OCI-LY7 (cell line): ENCODE measurements at regions not wholly inside any gene's neighbourhood (a gene's known extent, or its start where the extent isn't known, plus 50 kb on each side); places are given as distances from the start of the nearest gene placed in this dataset.

Experiments used
- BruUV-seq: library from RNA; stranded (reverse); fragments of 400-500 nt; replicated peaks from 2 replicates; lab custom pipeline; 2021; lab: Mats Ljungman, UMichigan
- CTCF ChIA-PET: fragments of 300-600 bp; sonication (Branson Sonifier 250); formaldehyde crosslinking; loops from one replicate; lab custom pipeline; 2022; ENCODE audit warnings: antibody characterized with exemption; ENCODE audit not compliant: unreplicated experiment; lab: Charles Lee
- POLR2A ChIA-PET: fragments of 300-600 bp; sonication (Branson Sonifier 250); formaldehyde crosslinking; loops from one replicate; lab custom pipeline; 2022; ENCODE audit warnings: antibody characterized with exemption; lab: Charles Lee
- DNase-seq: peaks from one replicate; pipeline ENCODE4 v3.0.0-alpha.2; 2015; ENCODE audit warnings: low spot score
- H2AFZ ChIP-seq: fragments of 200-600 bp; sonication (generic), shearing (Covaris generic); 2 replicates; pipeline ENCODE4 v1.6.1; 2014; ENCODE audit warnings: mild to moderate bottlenecking, antibody characterized with exemption, low read length, moderate library complexity
- H3K27ac ChIP-seq: fragments of 200-600 bp; sonication (generic); 2 replicates; pipeline ENCODE4 v1.5.1; 2014; ENCODE audit warnings: mixed run types, low read depth, mild to moderate bottlenecking, moderate library complexity, low read length, inconsistent platforms; ENCODE audit not compliant: poor library complexity, severe bottlenecking
- H3K36me3 ChIP-seq: fragments of 200-600 bp; sonication (generic); 2 replicates; pipeline ENCODE4 v1.6.1; 2014; ENCODE audit warnings: mild to moderate bottlenecking, antibody characterized with exemption, low read length, moderate library complexity, mixed read lengths; ENCODE audit not compliant: insufficient read depth
- H3K4me1 ChIP-seq: fragments of 200-600 bp; sonication (generic); 2 replicates; pipeline ENCODE4 v1.5.1; 2014; ENCODE audit warnings: mild to moderate bottlenecking, low read length; ENCODE audit not compliant: insufficient read depth, poor library complexity, severe bottlenecking
- H3K4me2 ChIP-seq: fragments of 200-600 bp; sonication (generic); 2 replicates; pipeline ENCODE4 v1.6.1; 2014; ENCODE audit warnings: mild to moderate bottlenecking, low read length
- H3K4me3 ChIP-seq: fragments of 200-600 bp; sonication (generic); 2 replicates; pipeline ENCODE4 v1.5.1; 2014; ENCODE audit warnings: mild to moderate bottlenecking, low read depth, low read length; ENCODE audit not compliant: poor library complexity, severe bottlenecking
- H3K79me2 ChIP-seq: fragments of 200-600 bp; sonication (generic); 2 replicates; pipeline ENCODE4 v1.6.1; 2016; ENCODE audit warnings: low read depth, mild to moderate bottlenecking, low read length, moderate library complexity, mixed read lengths; ENCODE audit not compliant: insufficient read depth
- H3K9me2 ChIP-seq: fragments of 200-600 bp; sonication (generic); 2 replicates; pipeline ENCODE4 v1.6.1; 2016; ENCODE audit warnings: mild to moderate bottlenecking, low read length, mixed read lengths; ENCODE audit not compliant: insufficient read depth
- H3K9me3 ChIP-seq: fragments of 200-600 bp; sonication (generic); 2 replicates; pipeline ENCODE4 v1.6.1; 2014; ENCODE audit warnings: mild to moderate bottlenecking, mixed run types, low read length, mixed read lengths
- H4K20me1 ChIP-seq: fragments of 200-600 bp; sonication (generic); 2 replicates; pipeline ENCODE4 v1.6.1; 2014; ENCODE audit warnings: mild to moderate bottlenecking, antibody characterized with exemption, low read length, moderate library complexity, mixed read lengths; ENCODE audit not compliant: insufficient read depth
- CTCF ChIP-seq: fragments of 200-600 bp; sonication (generic); conservative IDR thresholded peaks from 2 replicates; pipeline ENCODE4 v1.5.1; 2014; ENCODE audit warnings: mild to moderate bottlenecking, antibody characterized with exemption, low read length, moderate library complexity, mixed read lengths
- EZH2phosphoT487 ChIP-seq: fragments of 200-600 bp; sonication (generic); IDR thresholded peaks from 2 replicates; pipeline ENCODE4 v1.6.1; 2018; ENCODE audit warnings: low read depth, borderline replicate concordance, mild to moderate bottlenecking, mixed run types, antibody characterized with exemption, low read length, moderate library complexity, mixed read lengths
- intact Hi-C: fragments of 100-400 bp; cut with micrococcal nuclease; formaldehyde crosslinking; loops from one replicate; pipeline ENCODE4 v1.10.0; 2022; ENCODE audit not compliant: unreplicated experiment

- Histone ChIP-seq H3K4me3 (no peak overlapping the region), H4K20me1 (no peaks in the 10 kb centered on the region), H3K4me2 (no peak overlapping the region), H3K9me3 (no peaks in the 10 kb centered on the region), H3K79me2 (no peaks in the 10 kb centered on the region), H2AFZ (no peak overlapping the region), H3K27ac (no peak overlapping the region), H3K36me3 (no peaks in the 10 kb centered on the region), H3K9me2 (no peaks in the 10 kb centered on the region), H3K4me1 (no peaks in the 10 kb centered on the region)
- TF ChIP-seq CTCF (no peak), EZH2phosphoT487 (no peak)
- intact Hi-C loops: no loop called here
- BruUV-seq: no TSS peak
- ChIA-PET POLR2A (interaction anchor here (0.5 to 0.6 kb wide), 2 partner anchors 914 to 1817 kb away, joined by 4 to 5 read pairs; no protein-coding TSS in a partner anchor), CTCF (no interaction called here)
- no peak for DNase-seq
Observed at GRCh38 chr12:118734266-118734665, 247.1 kb upstream of the SRRM4 start.

GRCh38 chr12:118737985-118738540, 243.3 kb upstream of the SRRM4 start:
- BruUV-seq: no TSS peak
- intact Hi-C loops: no loop called here
- Histone ChIP-seq H3K4me3 (no peak overlapping the region), H4K20me1 (no peaks in the 10 kb centered on the region), H3K9me3 (no peaks in the 10 kb centered on the region), H3K9me2 (no peaks in the 10 kb centered on the region), H3K27ac (no peak overlapping the region), H3K36me3 (no peaks in the 10 kb centered on the region), H3K4me2 (no peak overlapping the region), H3K79me2 (no peaks in the 10 kb centered on the region), H2AFZ (no peak overlapping the region), H3K4me1 (no peaks in the 10 kb centered on the region)
- ChIA-PET POLR2A (no interaction called here), CTCF (no interaction called here)
- DNase-seq: no peak
- TF ChIP-seq CTCF: no peak
- TF ChIP-seq EZH2phosphoT487: no peak

DNA sequence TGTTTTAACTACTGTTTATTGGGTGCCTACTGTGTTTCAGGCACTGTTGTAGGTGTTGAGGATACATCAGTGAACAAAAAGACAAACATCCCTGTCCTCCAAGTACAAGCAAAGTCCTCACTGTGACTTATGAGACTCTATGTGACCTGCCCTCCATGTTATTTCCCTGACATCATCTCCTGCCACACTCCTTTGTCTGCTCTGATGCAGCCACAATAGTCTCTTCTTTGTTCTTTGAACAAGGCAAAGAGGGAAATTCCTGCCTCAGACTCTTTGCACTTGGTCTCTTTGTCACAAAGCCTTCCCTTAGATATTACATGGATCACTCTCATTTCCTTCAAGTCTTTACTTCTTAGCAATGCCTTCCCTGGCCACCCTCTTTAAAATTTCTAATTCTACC, 240.1 kb upstream of the SRRM4 start:
- Histone ChIP-seq H3K27ac (no peak overlapping the region), H3K9me3 (no peaks in the 10 kb centered on the region), H3K36me3 (no peaks in the 10 kb centered on the region), H4K20me1 (no peaks in the 10 kb centered on the region), H3K9me2 (no peaks in the 10 kb centered on the region), H3K4me3 (no peak overlapping the region), H3K4me1 (no peaks in the 10 kb centered on the region), H2AFZ (no peak overlapping the region), H3K4me2 (no peak overlapping the region), H3K79me2 (no peaks in the 10 kb centered on the region)
- DNase-seq: no peak
- no TSS peak for BruUV-seq
- CTCF ChIA-PET: no interaction called here
- TF ChIP-seq CTCF (no peak), EZH2phosphoT487 (no peak)
- intact Hi-C loops: no loop called here
- POLR2A ChIA-PET: no interaction called here
